ENCODE measurements at regions not wholly inside any gene's neighbourhood (a gene's known extent, or its start where the extent isn't known, plus 50 kb on each side); places are given as distances from the start of the nearest gene placed in this dataset.

DNA sequence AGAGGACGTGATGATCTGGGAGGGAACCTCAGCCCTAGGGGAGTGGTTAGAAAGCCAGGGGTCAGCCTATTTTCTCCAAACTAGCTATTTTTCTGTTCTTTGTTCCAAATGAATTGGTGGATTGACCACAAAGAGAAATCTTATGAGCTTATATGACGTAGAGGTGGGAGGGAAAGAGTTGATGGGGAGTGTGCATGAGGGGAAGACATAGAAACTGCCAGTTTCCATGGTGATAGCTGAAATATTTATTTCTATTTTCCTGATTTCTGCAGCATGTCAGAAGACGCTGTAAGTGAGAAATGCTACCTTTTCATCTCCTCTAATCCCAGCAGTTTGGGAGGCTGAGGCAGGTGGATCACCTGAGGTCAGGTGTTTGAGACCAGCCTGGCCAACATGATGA, 51.4 kb upstream of the CISTR start:
- WGBS, 2 donors = 70 to 71% methylated on average over 3 of the region's 3 CpGs
- TF ChIP-seq EP300 (IDR thresholded peaks at IDR 0.05) (no peak), POLR2A (IDR thresholded peaks at IDR 0.05) (no peak), POLR2AphosphoS5 (IDR thresholded peaks at IDR 0.05) (no peak)
- TF ChIP-seq, protein P1, sequence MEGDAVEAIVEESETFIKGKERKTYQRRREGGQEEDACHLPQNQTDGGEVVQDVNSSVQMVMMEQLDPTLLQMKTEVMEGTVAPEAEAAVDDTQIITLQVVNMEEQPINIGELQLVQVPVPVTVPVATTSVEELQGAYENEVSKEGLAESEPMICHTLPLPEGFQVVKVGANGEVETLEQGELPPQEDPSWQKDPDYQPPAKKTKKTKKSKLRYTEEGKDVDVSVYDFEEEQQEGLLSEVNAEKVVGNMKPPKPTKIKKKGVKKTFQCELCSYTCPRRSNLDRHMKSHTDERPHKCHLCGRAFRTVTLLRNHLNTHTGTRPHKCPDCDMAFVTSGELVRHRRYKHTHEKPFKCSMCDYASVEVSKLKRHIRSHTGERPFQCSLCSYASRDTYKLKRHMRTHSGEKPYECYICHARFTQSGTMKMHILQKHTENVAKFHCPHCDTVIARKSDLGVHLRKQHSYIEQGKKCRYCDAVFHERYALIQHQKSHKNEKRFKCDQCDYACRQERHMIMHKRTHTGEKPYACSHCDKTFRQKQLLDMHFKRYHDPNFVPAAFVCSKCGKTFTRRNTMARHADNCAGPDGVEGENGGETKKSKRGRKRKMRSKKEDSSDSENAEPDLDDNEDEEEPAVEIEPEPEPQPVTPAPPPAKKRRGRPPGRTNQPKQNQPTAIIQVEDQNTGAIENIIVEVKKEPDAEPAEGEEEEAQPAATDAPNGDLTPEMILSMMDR (IDR thresholded peaks at IDR 0.05) = no peak
- H3K27ac ChIP-seq = no peak overlapping the region
- DNase-seq (no peak), ATAC-seq (ENCODE audit: low FRiP score in 2 of 2) (no peak)
- H3K36me3 ChIP-seq = no peaks in the 10 kb centered on the region
- no peak overlapping the region for H3K4me3 ChIP-seq
- H3K4me1 ChIP-seq = no peaks in the 10 kb centered on the region
- H3K27me3 ChIP-seq = no peaks in the 10 kb centered on the region
- no peaks in the 10 kb centered on the region for H3K9me3 ChIP-seq

DNA sequence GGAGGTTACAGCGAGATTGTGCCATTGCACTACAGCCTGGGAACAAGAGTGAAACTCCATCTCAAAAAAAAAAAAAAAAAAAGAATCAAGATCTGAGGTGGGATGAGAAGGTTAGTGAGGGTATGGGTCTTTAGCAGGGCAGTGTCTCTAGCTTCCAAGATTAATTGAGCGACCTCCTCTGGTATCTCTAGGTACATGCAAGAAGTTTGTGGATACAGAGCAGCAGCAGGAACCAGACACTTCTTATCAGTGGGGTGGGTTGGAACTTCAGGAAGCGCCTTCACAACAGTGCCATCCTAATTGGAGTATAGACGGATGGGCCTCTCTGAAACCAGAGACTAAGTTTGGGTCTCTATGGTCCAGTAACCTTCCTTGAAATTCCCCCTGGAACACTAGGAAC, 51.9 kb upstream of the CISTR start:
- H3K36me3 ChIP-seq = no peaks in the 10 kb centered on the region
- no peaks in the 10 kb centered on the region for H3K9me3 ChIP-seq
- no peaks in the 10 kb centered on the region for H3K27me3 ChIP-seq
- H3K4me3 ChIP-seq = no peak overlapping the region
- TF ChIP-seq POLR2A (IDR thresholded peaks at IDR 0.05) (no peak), EP300 (IDR thresholded peaks at IDR 0.05) (no peak), POLR2AphosphoS5 (IDR thresholded peaks at IDR 0.05) (no peak)
- TF ChIP-seq, protein P1 (IDR thresholded peaks at IDR 0.05) = no peak
- ATAC-seq (ENCODE audit: low FRiP score in 2 of 2) (no peak), DNase-seq (no peak)
- no peak overlapping the region for H3K27ac ChIP-seq
- 75 to 81% methylated on average over 4 of the region's 4 CpGs for WGBS, 2 donors
- H3K4me1 ChIP-seq = no peaks in the 10 kb centered on the region

DNA sequence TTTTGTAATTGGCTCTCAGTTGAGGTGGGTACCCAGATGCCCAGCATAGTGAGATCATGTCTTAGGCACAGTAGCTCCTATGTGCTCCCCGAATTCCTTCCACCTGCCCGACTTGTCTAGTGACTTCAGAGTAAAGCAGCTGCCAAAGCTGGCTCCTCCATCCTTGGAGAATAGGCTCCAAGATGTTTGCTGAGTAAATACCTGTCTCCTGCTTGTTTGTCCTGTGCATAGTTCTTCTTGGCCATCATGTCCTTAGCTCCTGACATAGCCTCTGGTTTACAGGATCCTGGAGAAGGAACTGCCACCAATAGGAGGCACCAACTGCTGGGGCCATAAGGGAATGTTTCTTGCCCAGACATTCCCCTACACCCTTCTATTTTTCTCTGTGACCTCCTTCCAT, 52.6 kb upstream of the CISTR start:
- H3K27me3 ChIP-seq = no peaks in the 10 kb centered on the region
- H3K9me3 ChIP-seq = no peaks in the 10 kb centered on the region
- TF ChIP-seq EP300 (IDR thresholded peaks at IDR 0.05) (no peak), POLR2A (IDR thresholded peaks at IDR 0.05) (no peak), POLR2AphosphoS5 (IDR thresholded peaks at IDR 0.05) (no peak)
- TF ChIP-seq, protein P1 (IDR thresholded peaks at IDR 0.05) = no peak
- H3K4me1 ChIP-seq = no peaks in the 10 kb centered on the region
- no peak overlapping the region for H3K4me3 ChIP-seq
- peak in 1 of 2 donors; percentile 30 for DNase-seq
- H3K27ac ChIP-seq = no peak overlapping the region
- no peaks in the 10 kb centered on the region for H3K36me3 ChIP-seq
- 58 to 63% methylated on average over 2 of the region's 2 CpGs for WGBS, 2 donors
- ATAC-seq (ENCODE audit: low FRiP score in 2 of 2) = peak; percentile 19 to 21

DNA sequence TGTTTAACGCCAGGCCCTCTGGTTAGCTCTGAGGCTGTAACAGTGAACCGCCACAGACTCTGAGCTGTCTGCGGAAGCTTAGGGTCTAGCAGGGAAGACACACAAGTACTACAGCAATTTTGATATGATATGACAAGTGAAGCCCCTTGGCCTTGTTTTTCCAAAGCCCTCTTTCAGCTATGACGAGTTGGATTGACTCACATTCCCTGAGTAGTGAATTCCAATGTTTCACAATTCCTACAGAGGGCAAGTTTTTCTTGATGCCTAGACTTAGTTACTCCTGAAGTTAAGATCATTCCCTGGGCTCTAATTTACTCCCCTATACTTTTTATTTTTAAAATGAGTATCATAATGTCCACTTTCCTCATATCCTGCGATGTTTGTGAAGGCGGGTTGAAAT, 53.3 kb upstream of the CISTR start:
- DNase-seq (no peak), ATAC-seq (ENCODE audit: low FRiP score in 2 of 2) (no peak)
- no peak overlapping the region for H3K27ac ChIP-seq
- H3K4me1 ChIP-seq = no peaks in the 10 kb centered on the region
- 83 to 86% methylated on average over 6 of the region's 6 CpGs for WGBS, 2 donors
- TF ChIP-seq POLR2AphosphoS5 (IDR thresholded peaks at IDR 0.05) (no peak), POLR2A (IDR thresholded peaks at IDR 0.05) (no peak), EP300 (IDR thresholded peaks at IDR 0.05) (no peak)
- TF ChIP-seq, protein P1 (IDR thresholded peaks at IDR 0.05) = no peak
- no peaks in the 10 kb centered on the region for H3K9me3 ChIP-seq
- H3K4me3 ChIP-seq = no peak overlapping the region
- no peaks in the 10 kb centered on the region for H3K27me3 ChIP-seq
- no peaks in the 10 kb centered on the region for H3K36me3 ChIP-seq

DNA sequence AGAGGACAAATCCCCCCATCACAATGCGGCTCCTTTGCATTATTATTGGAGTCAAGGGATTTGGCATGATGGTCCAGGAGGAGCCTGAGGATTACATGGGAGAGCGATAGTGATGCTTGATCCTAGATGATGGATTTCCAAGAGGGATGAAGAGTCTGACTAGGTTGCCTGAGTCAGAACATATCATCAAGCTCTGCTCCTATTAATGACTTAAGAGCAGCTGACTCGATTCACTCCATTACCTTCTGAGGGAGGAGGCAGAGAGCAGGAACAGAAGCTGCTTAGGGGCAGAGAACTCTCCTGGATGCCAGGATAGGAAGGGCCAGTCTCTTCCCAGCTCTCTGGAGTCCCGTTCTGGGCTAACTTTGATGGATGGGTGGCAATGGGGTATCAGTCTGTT, 54.0 kb upstream of the CISTR start:
- no peaks in the 10 kb centered on the region for H3K4me1 ChIP-seq
- no peak overlapping the region for H3K27ac ChIP-seq
- TF ChIP-seq EP300 (IDR thresholded peaks at IDR 0.05) (no peak), POLR2A (IDR thresholded peaks at IDR 0.05) (no peak)
- no peak for ATAC-seq (ENCODE audit: low FRiP score in 2 of 2)
- WGBS, 2 donors = 81 to 86% methylated on average over 3 to 4 of the region's 4 CpGs
- DNase-seq = no peak
- H3K9me3 ChIP-seq = no peaks in the 10 kb centered on the region
- H3K36me3 ChIP-seq = no peaks in the 10 kb centered on the region
- no peaks in the 10 kb centered on the region for H3K27me3 ChIP-seq
- H3K4me3 ChIP-seq = no peak overlapping the region
